Mesothelial cell of epicardium (in vitro differentiated cells): ENCODE measurements at regions not wholly inside any gene's neighbourhood (a gene's known extent, or its start where the extent isn't known, plus 50 kb on each side); places are given as distances from the start of the nearest gene placed in this dataset.

Experiments used
- DNase-seq, 2 experiments: peaks; one replicate each; pipeline ENCODE4 v3.0.0; 2021; ENCODE audit warnings: low spot score in 2 of 2; ENCODE audit not compliant: unreplicated experiment in 2 of 2
- H3K27ac Mint-ChIP-seq: 2 replicates; pipeline ENCODE4 v1.8.0; 2021; ENCODE audit warnings: mixed read lengths
- H3K27me3 Mint-ChIP-seq: 2 replicates; pipeline ENCODE4 v1.8.0; 2021; ENCODE audit warnings: low read depth, mixed read lengths
- H3K36me3 Mint-ChIP-seq: 2 replicates; pipeline ENCODE4 v1.8.0; 2021; ENCODE audit warnings: mixed read lengths
- H3K4me1 Mint-ChIP-seq: 2 replicates; pipeline ENCODE4 v1.8.0; 2021; ENCODE audit warnings: mixed read lengths
- H3K4me3 Mint-ChIP-seq: 2 replicates; pipeline ENCODE4 v1.8.0; 2021; ENCODE audit warnings: mild to moderate bottlenecking, moderate library complexity, mixed read lengths
- H3K9me3 Mint-ChIP-seq: 2 replicates; pipeline ENCODE4 v1.8.0; 2021; ENCODE audit warnings: mixed read lengths
- CTCF ChIP-seq: fragments of 200-600 bp; sonication (generic); IDR thresholded peaks from one replicate; pipeline ENCODE4 v1.5.0; 2021; ENCODE audit warnings: antibody characterized with exemption; ENCODE audit not compliant: unreplicated experiment

DNA sequence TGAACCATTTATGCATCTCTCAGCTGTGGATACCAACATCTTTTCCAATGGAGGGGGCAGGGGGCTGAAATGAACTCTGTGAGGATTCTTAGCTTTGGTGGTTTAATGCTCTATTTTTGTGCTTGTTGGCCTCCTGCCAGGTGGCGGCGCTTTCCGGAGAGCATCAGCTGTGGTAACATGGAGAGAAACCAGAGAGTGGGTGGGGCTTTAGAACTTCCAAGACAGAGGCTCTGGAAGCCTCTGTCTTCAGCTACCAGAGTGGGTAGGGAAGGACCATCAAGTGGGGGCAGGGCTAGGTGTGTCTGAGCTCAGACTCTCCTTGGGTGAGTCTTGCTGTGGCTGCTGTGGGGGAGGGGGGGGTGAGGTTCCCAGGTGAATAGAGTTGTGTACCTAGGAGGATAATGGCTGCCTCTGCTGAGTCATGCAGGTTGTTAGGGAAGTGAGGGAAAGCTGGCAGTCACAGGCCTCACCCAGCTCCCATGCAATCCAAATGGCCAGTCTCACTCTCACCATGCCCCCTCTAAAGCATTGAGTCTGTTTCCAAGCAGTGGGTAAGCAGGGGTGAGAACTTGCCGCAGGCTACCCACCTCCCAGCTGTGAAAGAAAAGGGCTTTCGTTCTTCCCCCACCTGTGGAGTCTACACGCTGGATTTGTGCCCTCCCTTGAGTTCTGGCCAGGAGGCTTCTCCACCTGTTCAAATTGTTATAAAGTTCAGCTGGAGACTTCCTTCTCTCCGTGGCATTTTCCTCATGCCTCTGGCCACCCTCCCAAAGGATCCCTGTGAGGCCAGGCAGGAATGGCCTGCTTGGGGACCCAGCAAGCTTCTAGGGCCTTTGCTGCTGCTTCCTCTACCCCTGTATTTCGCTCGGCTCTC is 527.0 kb downstream of the NEBL start:
- Mint-ChIP-seq H3K27ac (no peak overlapping the region), H3K27me3 (no peaks in the 10 kb centered on the region), H3K4me3 (no peak overlapping the region), H3K4me1 (no peaks in the 10 kb centered on the region), H3K9me3 (peaks cover 52% of the 10 kb centered on the region), H3K36me3 (peaks cover 13% of the 10 kb centered on the region)
- no peak for DNase-seq
- TF ChIP-seq CTCF: no peak

DNA sequence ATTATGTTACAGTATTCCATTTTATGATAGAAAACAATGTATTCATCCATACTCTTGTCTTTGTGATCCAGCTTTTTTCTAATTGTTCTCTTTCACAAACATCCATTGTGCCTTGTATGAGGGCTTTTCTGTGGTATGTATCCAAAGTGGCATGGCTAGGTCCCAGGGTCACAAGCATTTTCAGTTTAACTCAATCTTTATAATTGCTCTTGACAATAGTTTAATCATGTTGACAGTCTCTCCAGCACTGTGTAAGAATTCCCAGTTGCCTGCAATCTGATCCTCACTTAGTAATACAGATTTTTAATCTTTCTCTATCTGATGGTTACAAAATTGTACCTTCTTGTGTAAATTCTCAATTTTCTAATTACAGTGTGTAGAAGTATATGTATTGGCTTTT is 533.4 kb downstream of the NEBL start:
- TF ChIP-seq CTCF: no peak
- H3K4me3 Mint-ChIP-seq: no peak overlapping the region
- H3K27ac Mint-ChIP-seq: no peak overlapping the region
- H3K4me1 Mint-ChIP-seq: no peaks in the 10 kb centered on the region
- peaks cover 11% of the 10 kb centered on the region for H3K36me3 Mint-ChIP-seq
- peaks cover 61% of the 10 kb centered on the region for H3K9me3 Mint-ChIP-seq
- no peaks in the 10 kb centered on the region for H3K27me3 Mint-ChIP-seq
- DNase-seq: no peak

- Mint-ChIP-seq H3K4me1 (no peaks in the 10 kb centered on the region), H3K27me3 (no peaks in the 10 kb centered on the region), H3K9me3 (peaks cover 14% of the 10 kb centered on the region), H3K27ac (no peak overlapping the region), H3K36me3 (no peaks in the 10 kb centered on the region), H3K4me3 (no peak overlapping the region)
- DNase-seq: no peak
- TF ChIP-seq CTCF: no peak
Measured at GRCh38 chr10:20355915-20356314, 539.7 kb downstream of the PLXDC2 start.

DNA sequence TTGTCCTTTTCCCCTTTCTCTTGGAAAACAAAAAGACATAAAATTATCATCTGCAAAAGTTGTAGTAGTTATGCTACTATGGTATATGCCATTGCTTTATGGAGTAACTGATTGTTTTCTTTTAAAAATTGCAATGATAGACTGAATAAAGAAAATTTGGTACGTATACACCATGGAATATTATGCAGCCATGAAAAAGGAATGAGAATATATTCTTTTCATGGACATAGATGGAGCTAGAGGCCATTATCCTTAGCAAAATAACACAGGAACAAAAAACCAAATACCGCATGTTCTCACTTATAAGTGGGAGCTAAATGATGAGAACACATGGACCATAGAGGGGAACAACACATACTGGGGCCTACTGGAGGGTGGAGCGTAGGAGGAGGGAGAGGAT is 538.8 kb downstream of the PLXDC2 start:
- H3K27ac Mint-ChIP-seq: no peak overlapping the region
- H3K4me3 Mint-ChIP-seq: no peak overlapping the region
- no peak for TF ChIP-seq CTCF
- H3K36me3 Mint-ChIP-seq: no peaks in the 10 kb centered on the region
- no peaks in the 10 kb centered on the region for H3K4me1 Mint-ChIP-seq
- no peak for DNase-seq
- H3K9me3 Mint-ChIP-seq: peaks cover 10% of the 10 kb centered on the region
- no peaks in the 10 kb centered on the region for H3K27me3 Mint-ChIP-seq

DNA sequence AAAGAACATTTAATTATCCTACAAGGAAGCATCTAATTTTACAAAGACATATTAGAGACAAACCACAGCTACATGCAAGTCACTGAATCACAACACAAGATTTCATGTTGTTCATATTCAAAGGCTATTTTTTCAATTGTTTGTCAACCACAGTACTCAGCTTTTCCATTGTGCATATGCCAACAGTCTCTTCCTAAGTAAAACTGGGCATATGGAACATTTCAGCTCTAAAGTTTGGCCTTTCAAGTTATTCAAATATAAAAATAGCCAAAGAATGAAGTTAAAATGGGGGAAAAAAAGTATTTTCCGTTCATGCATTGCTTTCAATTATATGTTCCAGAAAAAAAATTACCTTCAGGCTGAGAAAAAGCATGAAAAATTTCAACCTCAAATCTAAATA is 537.9 kb downstream of the PLXDC2 start:
- Mint-ChIP-seq H3K36me3 (no peaks in the 10 kb centered on the region), H3K27ac (no peak overlapping the region), H3K27me3 (no peaks in the 10 kb centered on the region), H3K4me1 (no peaks in the 10 kb centered on the region), H3K4me3 (no peak overlapping the region), H3K9me3 (peaks cover 8% of the 10 kb centered on the region)
- no peak for DNase-seq
- no peak for TF ChIP-seq CTCF
